PC-9 (cell line): ENCODE measurements at regions not wholly inside any gene's neighbourhood (a gene's known extent, or its start where the extent isn't known, plus 50 kb on each side); places are given as distances from the start of the nearest gene placed in this dataset.

Source experiments
- BruUV-seq: library from RNA; stranded (reverse); fragments of 400-500 nt; replicated peaks from 2 replicates; lab custom pipeline; 2021; lab: Mats Ljungman, UMichigan
- CTCF ChIA-PET: fragments of 300-600 bp; sonication (Branson Sonifier 250); formaldehyde crosslinking; loops from one replicate; lab custom pipeline; 2022; ENCODE audit warnings: antibody characterized with exemption; lab: Charles Lee
- POLR2A ChIA-PET: fragments of 300-600 bp; sonication (Branson Sonifier 250); formaldehyde crosslinking; loops from one replicate; lab custom pipeline; 2022; ENCODE audit warnings: antibody characterized with exemption; ENCODE audit not compliant: unreplicated experiment; lab: Charles Lee
- DNase-seq, 2 experiments: peaks; one replicate each; pipeline versions ENCODE4 v3.0.0 to v3.0.0-alpha.2; 2015 to 2022; ENCODE audit warnings: mixed read lengths in 1 of 2
- H2AFZ ChIP-seq: fragments of 200-600 bp; sonication (generic); 2 replicates; pipeline ENCODE4 v1.8.1; 2017; ENCODE audit warnings: antibody characterized with exemption
- H3F3A ChIP-seq: fragments of 200-600 bp; sonication (generic); 2 replicates; pipeline ENCODE4 v1.8.1; 2017; ENCODE audit warnings: antibody characterized with exemption, mild to moderate bottlenecking, low read depth; ENCODE audit not compliant: insufficient read depth
- H3K27ac ChIP-seq: fragments of 200-600 bp; sonication (generic); 2 replicates; pipeline ENCODE4 v1.6.1; 2016; ENCODE audit warnings: mixed run types
- H3K27me3 ChIP-seq: fragments of 200-600 bp; sonication (generic); 2 replicates; pipeline ENCODE4 v1.6.1; 2016; ENCODE audit warnings: low read depth, mixed run types; ENCODE audit not compliant: insufficient read depth
- H3K36me3 ChIP-seq: fragments of 200-600 bp; sonication (generic); 2 replicates; pipeline ENCODE4 v1.6.1; 2016; ENCODE audit warnings: low read depth, mixed run types
- H3K4me1 ChIP-seq: fragments of 200-600 bp; sonication (generic); replicated peaks from 2 replicates; pipeline ENCODE4 v1.6.1; 2016; ENCODE audit warnings: mixed run types; ENCODE audit not compliant: insufficient read depth
- H3K4me2 ChIP-seq: fragments of 200-600 bp; sonication (generic); 2 replicates; pipeline ENCODE4 v1.6.1; 2017; ENCODE audit warnings: mixed run types
- H3K4me3 ChIP-seq: fragments of 200-600 bp; sonication (generic); 2 replicates; pipeline ENCODE4 v1.6.1; 2016; ENCODE audit warnings: mixed run types
- H3K79me2 ChIP-seq: fragments of 200-600 bp; sonication (generic); 2 replicates; pipeline ENCODE4 v1.6.1; 2017; ENCODE audit warnings: low read depth, mixed run types
- H3K9me2 ChIP-seq: fragments of 200-600 bp; sonication (generic); 2 replicates; pipeline ENCODE4 v1.8.1; 2017; ENCODE audit warnings: mild to moderate bottlenecking; ENCODE audit not compliant: insufficient read depth
- H3K9me3 ChIP-seq: fragments of 200-600 bp; sonication (generic); 2 replicates; pipeline ENCODE4 v1.8.1; 2016; ENCODE audit warnings: low read depth; ENCODE audit not compliant: insufficient read depth
- H4K20me1 ChIP-seq: fragments of 200-600 bp; sonication (generic); 2 replicates; pipeline ENCODE4 v1.8.1; 2017; ENCODE audit not compliant: insufficient read depth
- EZH2 ChIP-seq: fragments of 200-600 bp; sonication (generic); IDR thresholded peaks from 2 replicates; pipeline ENCODE4 v1.8.0; 2017; ENCODE audit warnings: antibody characterized with exemption, low read depth
- intact Hi-C: fragments of 100-400 bp; cut with micrococcal nuclease; formaldehyde crosslinking; loops from one replicate; pipeline ENCODE4 v1.10.0; 2022; ENCODE audit not compliant: unreplicated experiment
- TF ChIP-seq, protein P1 (sequence below): fragments of 200-600 bp; sonication (generic); conservative IDR thresholded peaks from 2 replicates; pipeline ENCODE4 v1.6.1; 2017; ENCODE audit warnings: mixed run types, antibody characterized with exemption, mild to moderate bottlenecking, moderate library complexity

GRCh38 chr21:35254006-35254764 is 205.1 kb upstream of the RUNX1 start:
- H3K4me3 ChIP-seq, result no peak overlapping the region

GRCh38 chr21:35252831-35253230 is 203.7 kb upstream of the RUNX1 start:
- Histone ChIP-seq H3K27me3 (no peaks in the 10 kb centered on the region), H3K27ac (no peak overlapping the region), H3K79me2 (no peaks in the 10 kb centered on the region), H2AFZ (no peak overlapping the region), H3K9me3 (peaks cover 15% of the 10 kb centered on the region), H3K9me2 (no peaks in the 10 kb centered on the region), H3K4me2 (no peak overlapping the region), H3K4me3 (no peak overlapping the region), H3K36me3 (0 out of 2 replicates have a peak, but pooled peaks cover 6% of the 10 kb centered on the region), H4K20me1 (no peaks in the 10 kb centered on the region), H3K4me1 (peaks cover 35% of the 10 kb centered on the region), H3F3A (peaks cover 29% of the 10 kb centered on the region)
- no peak for DNase-seq
- CTCF ChIA-PET, result no interaction called here
- intact Hi-C loops, result loop anchor here (10.0 kb wide), 2 partner anchors 58 to 288 kb away; no protein-coding TSS in a partner anchor
- POLR2A ChIA-PET, result no interaction called here
- TF ChIP-seq, protein P1, sequence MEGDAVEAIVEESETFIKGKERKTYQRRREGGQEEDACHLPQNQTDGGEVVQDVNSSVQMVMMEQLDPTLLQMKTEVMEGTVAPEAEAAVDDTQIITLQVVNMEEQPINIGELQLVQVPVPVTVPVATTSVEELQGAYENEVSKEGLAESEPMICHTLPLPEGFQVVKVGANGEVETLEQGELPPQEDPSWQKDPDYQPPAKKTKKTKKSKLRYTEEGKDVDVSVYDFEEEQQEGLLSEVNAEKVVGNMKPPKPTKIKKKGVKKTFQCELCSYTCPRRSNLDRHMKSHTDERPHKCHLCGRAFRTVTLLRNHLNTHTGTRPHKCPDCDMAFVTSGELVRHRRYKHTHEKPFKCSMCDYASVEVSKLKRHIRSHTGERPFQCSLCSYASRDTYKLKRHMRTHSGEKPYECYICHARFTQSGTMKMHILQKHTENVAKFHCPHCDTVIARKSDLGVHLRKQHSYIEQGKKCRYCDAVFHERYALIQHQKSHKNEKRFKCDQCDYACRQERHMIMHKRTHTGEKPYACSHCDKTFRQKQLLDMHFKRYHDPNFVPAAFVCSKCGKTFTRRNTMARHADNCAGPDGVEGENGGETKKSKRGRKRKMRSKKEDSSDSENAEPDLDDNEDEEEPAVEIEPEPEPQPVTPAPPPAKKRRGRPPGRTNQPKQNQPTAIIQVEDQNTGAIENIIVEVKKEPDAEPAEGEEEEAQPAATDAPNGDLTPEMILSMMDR, result no peak
- TF ChIP-seq EZH2, result no peak
- no TSS peak for BruUV-seq

More at GRCh38 chr21:35254006-35254764, 205.1 kb upstream of the RUNX1 start:
- intact Hi-C loops, result loop anchor here (10.0 kb wide), 2 partner anchors 59 to 289 kb away; no protein-coding TSS in a partner anchor
- H4K20me1 ChIP-seq, result no peaks in the 10 kb centered on the region
- no peak for DNase-seq
- H2AFZ ChIP-seq, result no peak overlapping the region
- H3F3A ChIP-seq, result peaks cover 29% of the 10 kb centered on the region
- no peak overlapping the region for H3K4me2 ChIP-seq
- no peaks in the 10 kb centered on the region for H3K9me2 ChIP-seq
- no peaks in the 10 kb centered on the region for H3K27me3 ChIP-seq
- peak overlapping the region; percentile 99; the same call in 1 of the 2 replicates for H3K27ac ChIP-seq
- peaks cover 40% of the 10 kb centered on the region for H3K4me1 ChIP-seq
- no peaks in the 10 kb centered on the region for H3K79me2 ChIP-seq
- POLR2A ChIA-PET, result no interaction called here
- no TSS peak for BruUV-seq
- CTCF ChIA-PET, result no interaction called here
- TF ChIP-seq, protein P1, result no peak
- TF ChIP-seq EZH2, result no peak
- 0 out of 2 replicates have a peak, but pooled peaks cover 6% of the 10 kb centered on the region for H3K36me3 ChIP-seq
- H3K9me3 ChIP-seq, result peaks cover 15% of the 10 kb centered on the region

DNA sequence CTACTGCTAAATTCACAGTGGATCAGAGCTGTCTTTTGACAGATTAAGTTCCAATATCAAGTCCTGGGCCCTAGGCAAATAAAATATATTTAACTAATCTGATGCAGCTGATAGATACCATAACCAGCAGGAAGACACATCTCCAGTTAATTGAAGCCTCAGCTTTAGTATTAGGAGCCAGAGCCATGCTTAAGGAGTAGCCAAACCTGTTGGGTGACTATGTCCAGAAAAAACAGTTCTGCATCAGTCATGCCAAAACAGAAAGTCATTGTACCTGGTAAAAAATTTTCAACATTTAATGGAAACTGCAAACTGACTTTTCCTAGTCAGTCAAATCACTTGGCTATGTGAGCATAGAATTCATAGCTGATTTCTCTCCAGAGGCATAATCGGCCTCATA is 200.5 kb upstream of the RUNX1 start:
- Histone ChIP-seq H4K20me1 (no peaks in the 10 kb centered on the region), H3K9me2 (no peaks in the 10 kb centered on the region), H3K9me3 (peaks cover 15% of the 10 kb centered on the region), H3K27ac (peak overlapping the region; percentile 80), H3K4me1 (peaks cover 12% of the 10 kb centered on the region), H3K4me3 (no peak overlapping the region), H3K27me3 (no peaks in the 10 kb centered on the region), H3F3A (peaks cover 8% of the 10 kb centered on the region; the same call in 1 of the 2 replicates), H3K79me2 (no peaks in the 10 kb centered on the region), H3K36me3 (0 out of 2 replicates have a peak, but pooled peaks cover 6% of the 10 kb centered on the region), H3K4me2 (peak overlapping the region; percentile 56), H2AFZ (no peak overlapping the region)
- intact Hi-C loops, result loop anchor here (10.0 kb wide), 2 partner anchors 55 to 285 kb away; no protein-coding TSS in a partner anchor
- ChIA-PET CTCF (no interaction called here), POLR2A (no interaction called here)
- TF ChIP-seq, protein P1, result no peak
- TF ChIP-seq EZH2, result no peak
- BruUV-seq, result no TSS peak
- DNase-seq, result peak; percentile 31 to 66
